AG08395 (cell line): ENCODE measurements at regions not wholly inside any gene's neighbourhood (a gene's known extent, or its start where the extent isn't known, plus 50 kb on each side); places are given as distances from the start of the nearest gene placed in this dataset.

ENCODE experiments used
- DNase-seq: peaks from one replicate; pipeline ENCODE4 v3.0.0; 2012; ENCODE audit warnings: mixed read lengths, low spot score

DNA sequence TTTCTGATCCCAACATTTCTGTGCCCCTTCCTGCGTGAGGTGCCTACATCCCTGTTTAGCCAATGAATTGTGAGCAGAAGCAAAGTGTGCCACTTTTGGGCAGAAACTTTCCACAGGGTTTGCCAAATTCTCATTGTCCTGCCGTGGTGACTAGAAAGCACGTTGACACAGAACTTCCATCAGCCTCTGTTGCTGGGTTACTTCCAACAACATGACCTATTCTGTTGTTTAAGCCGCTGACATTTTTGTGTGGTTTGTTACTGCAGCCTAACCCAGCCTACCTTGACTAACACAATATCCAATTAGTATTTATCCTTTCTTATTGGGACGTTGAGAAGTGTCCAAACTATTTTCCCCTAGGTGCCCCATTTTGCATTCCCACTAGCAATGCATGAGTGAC is 136.8 kb downstream of the URB2 start:
- no peak for DNase-seq

DNA sequence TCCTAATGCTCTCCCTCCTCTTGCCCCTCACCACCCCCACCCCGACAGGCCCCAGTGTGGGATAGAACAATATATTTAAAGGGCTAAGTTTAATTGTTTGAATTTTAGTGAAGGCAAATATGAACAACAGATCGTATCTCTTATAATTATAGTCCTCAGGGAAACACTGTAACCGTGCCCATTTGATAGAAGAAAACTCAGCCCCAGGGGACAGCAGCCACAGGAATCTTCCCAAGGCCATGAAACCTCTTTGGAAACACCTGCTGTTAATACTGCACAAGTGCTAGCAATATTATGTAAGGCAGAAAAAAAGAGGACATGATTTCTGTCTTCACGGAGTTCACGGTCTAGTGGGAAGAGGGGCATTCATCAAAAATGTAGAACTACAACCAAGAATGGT is 142.2 kb downstream of the URB2 start:
- no peak for DNase-seq

DNA sequence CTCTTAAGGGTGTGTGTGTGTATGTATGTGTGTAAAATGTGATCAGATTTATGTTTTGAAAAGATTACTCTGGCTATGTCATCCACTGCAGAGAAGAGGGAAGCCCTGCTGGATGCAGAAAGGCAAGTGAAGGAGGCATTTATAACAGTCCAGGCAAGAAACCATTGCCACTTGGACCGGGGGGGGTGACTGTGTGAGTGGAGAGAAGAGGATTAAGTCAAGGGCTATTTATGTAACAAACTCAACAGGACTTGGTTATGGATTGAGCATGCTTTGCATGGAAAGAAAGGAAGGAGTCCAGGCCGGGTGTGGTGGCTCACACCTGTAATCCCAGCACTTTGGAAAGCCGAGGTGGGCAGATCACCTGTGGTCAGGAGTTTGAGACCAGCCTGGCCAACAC is 143.0 kb downstream of the URB2 start:
- no peak for DNase-seq

DNA sequence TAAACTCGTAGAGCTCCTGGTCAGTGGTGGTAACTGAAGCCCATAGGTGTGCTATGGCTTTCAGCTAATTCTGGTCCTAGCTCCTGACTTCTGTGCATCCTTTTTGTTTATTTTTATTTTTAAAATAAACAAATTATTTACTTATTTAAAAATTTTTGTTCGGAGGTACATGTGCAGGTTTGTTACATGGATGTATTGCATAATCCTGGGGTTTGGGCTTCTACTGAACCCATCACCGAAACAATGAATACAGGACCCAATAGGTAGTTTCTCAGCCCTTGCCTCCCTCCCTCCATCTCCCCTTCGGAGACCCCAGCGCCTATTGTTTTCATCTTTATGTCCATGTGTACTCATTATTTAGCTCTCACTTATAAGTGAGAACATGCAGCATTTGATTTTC is 143.8 kb downstream of the URB2 start:
- DNase-seq = no peak

DNA sequence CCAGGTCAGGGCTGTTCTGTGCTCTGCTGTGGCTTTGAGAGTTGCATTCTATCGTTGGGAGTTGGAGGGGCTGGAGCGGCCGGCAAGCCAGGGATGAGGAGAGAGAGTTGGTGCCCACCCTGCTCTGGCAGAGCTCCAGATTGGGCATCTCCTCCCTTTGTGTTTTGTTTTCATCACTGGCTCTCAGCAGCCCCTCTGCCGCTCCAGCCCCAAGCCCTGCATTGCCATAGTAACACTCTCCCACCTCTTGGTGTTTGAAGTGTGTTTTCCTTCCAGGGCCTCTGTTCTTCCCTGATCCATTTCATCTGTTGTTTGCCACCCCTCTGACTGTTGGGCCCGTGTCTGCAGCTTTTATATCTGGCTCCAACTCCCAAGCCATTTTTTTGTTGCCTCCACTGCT is 152.7 kb downstream of the URB2 start:
- no peak for DNase-seq

DNA sequence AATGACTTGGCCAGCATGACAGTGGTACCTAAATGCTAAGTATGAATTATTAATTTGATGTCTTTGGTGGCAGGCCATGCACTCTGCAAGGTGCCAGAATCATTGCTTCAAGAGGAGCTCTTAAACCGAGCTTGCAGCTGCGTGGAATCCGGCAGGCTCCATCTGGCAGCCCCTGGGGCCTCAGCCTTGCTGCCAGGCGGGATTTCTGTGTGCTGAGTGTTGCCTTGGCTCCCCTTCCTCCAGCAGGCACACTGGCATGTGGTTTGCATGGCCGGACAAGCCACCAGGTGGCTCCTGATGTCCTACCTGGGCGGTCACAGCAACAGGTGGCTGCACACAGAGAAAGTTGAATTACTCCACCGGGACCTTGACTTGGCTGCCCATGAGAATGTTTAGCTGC is 155.4 kb downstream of the URB2 start:
- DNase-seq = no peak

DNA sequence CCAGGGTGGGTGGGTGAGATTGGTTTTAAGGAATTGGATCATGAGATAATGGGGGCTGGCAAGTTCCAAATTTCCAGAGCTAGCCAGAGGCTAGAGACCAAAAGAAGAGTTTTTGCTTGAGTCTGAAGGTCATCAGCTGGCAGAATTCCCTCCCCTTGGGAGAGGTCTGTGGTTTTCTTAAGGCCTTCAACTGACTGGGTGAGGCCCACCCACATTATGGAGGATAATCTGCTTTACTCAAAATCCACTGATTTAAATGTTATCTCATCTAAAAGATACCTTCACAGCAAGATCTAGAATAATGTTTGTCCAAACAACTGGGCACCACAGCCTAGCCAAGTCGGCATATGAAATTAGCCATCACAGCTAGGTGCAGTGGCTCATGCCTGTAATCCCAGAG is 156.4 kb downstream of the URB2 start:
- DNase-seq = no peak

DNA sequence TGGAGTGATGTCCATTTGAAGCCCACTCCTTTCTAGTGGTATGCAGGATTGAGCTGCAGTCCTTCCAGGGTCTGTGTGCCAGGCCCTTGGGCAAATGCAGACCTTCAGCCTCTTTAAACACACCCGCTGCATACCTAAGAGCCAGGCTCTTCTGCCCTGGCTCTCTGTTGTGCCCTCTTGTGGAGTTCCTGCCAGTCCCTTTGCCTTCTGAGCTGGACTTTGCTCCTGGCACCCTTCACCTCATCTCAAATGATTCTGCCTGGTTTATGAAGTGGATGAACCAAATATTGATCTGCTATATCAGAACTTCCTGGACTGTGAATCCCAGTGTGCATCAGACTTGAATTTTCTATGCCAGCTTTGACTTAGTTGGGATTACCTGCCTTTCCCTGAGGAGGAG is 158.8 kb downstream of the URB2 start:
- DNase-seq = no peak

DNA sequence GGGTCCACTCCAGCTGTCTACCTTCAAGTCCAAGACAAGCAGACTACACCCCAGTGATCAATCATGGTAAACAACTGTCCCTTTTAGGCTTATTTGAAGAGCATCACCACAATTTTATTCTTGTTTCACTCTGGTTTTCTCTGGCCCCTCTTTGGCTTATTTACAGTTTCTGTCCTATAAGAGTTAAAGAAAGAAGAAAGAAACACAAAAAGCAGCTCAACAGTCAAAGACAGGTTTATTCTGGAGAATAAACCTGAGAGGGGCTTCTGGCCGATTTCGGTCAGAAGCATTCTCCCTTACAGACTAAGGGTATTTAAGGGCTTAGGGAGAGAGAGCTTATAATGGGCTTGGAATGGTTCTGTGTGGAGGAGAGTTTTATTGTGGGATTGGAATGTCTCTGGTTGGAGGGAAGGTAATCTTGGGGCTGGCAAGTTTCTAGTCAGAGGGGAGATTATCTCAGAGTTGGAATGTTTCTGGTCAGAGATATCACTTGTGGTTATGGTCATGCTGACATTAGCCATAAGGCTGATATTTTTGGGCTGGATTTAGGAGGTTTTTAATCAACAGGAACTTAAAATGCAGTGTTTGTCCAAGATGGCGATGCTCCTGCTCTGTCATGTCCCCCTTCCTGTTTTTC is 161.0 kb downstream of the URB2 start:
- no peak for DNase-seq

DNA sequence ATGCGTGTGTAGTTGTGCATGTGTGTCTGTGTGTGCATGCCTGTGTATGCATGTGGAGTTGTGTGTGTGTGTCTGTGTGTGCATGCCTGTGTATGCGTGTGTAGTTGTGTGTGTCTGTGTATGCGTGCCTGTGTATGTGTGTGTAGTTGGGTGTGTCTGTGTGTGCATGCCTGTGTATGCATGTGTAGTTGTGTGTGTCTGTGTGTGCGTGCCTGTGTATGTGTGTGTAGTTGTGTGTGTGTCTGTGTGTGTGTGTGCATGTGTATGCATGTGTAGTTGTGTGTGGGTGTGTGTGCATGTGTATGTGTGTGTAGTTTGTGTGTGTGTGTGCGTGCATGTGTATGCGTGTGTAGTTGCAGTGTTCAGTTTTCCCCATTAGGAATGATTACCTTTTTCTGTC is 162.0 kb downstream of the URB2 start:
- no peak for DNase-seq

DNA sequence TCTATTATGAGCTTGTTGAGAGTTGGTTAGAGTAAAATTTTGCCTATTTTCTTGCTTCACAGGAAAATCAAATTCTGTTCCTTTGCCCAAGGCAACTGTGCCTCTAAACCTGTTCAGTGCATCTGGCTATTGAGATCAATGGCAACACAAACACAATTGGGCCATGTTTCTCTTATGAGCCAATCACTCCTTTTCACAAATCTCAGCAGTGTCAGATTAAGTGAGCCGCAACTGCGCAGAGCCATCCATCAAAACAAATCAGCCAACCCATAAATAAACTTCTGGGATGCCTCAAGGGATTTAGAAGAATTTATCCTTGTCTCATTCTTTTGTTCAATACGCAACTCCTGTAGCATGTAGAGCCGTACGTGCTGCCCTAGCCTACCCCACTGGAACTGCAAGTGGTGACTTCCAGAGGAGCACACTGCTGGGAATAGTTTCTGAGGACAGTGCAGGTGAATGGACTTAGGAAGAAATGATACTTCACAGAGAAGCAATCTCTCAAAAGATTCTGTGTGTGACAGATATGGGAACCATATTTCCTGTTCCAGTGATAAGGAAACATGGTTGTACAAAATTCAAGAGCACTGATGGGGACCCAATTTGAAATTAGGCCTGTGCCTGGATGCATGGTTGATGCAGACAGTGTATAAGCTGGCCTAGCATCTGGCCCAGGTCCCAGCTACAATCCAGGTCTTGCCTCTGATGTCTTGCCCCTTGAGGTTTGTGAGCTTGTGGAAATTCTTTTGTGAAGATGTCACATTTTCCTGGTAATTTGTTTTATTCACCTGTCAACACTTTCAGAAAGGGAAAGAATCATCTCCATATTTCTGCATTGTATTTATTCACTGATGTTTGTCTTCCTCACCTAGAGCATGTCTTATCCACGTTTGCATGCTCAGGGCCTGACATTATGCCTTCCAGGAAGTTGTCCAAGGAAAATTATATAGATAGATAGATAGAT is 166.2 kb downstream of the URB2 start:
- DNase-seq = no peak

DNA sequence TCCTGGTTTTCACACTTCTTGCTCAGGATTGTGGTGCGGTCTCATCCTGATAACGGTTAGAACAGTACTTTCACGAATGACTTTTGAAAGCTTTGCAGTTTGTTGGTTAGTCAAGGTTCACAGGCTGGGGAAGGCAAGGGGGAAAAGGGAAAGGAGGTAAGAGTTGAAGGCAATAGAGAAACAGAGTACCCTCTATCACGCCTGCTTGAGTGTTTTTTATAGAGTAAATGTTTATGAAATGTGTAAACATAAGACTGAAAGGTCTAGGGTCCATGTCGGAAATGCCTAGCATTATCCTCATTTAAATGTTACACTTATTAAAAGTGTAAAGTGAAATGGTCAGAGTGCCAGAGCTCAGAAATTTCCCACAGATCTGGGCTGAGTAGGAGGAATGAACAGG is 167.4 kb downstream of the URB2 start:
- no peak for DNase-seq

DNA sequence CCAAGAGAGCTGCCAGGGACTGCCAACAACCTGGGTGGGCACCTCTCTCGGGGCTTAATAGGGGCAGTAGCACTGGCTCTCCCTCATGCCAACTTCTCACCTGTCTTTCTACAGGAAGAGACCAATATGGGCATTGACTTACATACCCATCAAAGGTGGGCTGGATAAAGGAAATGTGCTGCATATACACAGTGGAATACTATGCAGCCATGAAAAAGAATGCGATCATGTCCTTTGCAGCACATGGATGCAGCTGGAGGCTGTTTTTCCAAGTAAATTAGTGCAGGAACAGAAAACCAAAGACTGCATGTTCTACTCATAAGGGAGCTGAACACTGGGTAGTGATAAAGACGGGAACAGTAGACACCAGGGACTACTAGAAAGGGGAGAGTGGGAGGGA is 172.5 kb downstream of the URB2 start:
- no peak for DNase-seq

DNA sequence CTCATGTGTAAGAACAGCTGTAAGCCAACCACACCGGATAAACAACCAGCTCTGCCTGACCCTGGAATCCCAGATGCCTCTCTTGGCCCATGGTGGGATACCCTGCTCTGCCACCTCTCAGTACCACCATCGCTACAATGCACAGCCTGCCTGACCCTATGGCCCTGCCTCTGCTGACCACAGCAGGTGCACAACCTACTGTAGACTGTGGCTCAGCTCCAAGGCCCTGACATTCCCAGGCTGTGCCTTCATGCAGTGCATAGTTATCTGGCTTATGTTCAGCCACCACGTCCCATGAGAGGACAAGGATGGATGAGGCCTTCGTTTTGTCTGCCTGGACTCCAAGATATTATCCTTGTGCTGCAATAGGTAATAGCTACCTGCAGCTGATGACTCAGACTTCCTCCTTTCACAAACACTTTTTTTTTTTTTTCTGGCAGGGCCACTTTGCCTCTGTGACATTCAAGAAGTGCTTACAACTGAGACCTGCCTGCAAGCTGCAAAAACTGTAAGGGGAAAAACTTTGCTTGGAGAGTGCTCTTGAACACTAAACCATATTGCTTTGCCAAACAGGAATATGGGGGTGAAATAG is 177.7 kb downstream of the URB2 start:
- no peak for DNase-seq

DNA sequence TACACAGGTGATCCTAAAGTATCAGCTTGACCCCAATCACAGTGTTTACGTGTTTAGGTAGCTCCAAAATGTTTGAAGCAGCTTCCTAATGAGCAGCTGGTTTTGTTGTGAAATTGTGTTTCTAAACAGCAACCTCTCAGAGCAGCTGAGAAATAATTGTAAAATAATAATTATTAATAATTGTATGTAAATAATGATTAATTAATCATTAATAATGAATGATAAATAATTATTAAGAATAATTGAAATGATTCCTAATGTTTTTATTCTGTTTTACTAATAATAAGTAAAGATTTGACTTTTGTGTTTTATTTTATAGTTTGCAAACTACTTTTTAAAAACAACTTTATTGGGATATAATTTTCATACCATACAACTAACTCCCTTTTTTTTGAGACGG is 182.2 kb downstream of the URB2 start:
- DNase-seq = no peak

DNA sequence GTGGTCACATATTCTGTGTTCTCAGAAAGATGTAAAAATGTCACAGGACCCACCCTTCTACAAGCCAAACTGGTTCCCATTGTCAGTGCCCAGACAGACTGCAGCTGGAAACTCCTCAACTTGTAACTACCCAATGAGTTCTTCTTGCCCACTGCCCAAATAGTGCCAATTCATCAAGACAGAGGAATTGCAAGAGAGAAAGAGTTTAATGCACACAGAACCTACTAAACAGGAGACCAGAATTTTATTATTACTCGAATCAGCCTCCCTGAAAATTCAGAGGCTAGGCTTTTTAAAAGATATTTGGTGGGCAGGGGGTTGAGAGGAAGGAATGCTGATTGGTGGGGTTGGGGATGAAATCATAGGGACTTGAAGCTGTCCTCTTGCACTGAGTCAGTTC is 184.1 kb downstream of the URB2 start:
- no peak for DNase-seq

DNA sequence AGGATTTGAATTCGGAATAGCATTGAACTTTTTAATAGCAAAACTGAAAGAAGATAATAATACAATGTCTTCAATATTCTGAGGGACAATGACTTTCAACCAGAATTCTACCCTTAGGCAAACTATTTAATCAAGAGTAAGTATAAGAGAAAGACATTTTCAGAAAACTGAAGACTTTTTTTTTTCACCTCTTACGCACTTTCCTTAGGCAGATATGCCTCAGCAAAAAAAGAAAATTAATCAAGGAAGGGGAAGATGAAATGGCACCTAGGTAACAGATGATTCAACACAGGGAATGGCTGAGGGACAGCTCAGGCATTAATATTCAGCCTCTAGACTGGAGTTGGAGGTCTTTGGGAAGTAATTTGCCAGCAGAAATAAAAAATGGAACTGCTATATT is 184.9 kb downstream of the URB2 start:
- no peak for DNase-seq

DNA sequence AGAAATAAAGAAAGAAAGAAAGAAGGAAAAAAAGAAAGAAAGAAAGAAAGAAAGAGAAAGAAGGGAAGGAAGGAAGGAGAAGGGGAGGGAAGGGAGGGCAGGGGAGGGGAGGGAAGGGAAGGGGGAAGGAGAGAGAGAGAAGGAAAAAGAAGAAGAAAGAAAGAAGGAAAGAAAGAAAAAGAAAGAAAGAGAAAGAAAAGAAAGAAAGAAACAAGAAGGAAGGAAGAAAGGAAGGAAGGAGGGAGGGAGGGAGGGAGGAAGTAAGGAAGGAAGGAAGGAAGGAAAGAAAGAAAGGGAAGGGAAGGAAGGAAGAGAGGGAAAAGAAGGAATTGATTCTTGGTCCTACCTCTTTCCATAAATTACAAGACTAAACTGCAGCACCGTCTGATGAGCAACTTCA is 186.1 kb downstream of the URB2 start:
- DNase-seq = no peak

DNA sequence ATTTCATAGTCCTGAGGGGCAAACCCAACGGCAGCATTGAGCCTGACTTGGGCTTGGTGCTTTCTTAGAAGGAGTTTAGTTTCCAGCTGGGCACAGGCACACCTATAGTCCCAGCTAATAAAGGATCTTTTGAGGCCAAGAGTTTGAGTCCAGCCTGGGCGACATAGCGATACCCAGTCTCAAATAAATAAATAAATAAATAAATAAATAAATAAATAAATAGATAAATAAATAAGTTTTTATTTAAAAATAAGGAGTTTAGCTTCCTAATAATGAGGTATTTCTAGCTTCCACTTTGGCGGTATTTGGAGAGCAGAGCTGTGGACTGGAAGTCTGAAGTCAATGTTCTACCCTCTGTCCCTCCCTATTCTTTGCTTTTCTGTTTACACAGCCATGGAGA is 186.6 kb downstream of the URB2 start:
- no peak for DNase-seq

DNA sequence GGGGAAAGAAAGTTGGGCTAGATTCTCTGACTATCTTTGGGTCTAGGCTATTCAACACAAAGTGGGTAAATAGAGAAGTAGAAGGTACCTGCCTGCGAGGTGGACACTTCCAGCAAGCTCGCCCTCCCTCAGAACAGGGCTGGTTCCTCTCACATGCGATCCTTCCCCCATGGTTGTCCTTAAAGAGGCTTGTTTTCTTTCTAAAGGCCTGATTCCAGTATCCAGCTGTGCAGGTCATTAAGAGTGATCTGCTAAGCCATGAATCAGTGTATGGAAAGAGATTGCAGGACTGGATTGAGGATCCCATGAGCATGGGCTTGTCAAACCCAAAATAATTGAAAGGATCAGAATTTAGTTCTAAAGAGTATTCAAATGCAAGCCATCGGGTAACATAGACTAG is 189.0 kb downstream of the URB2 start:
- no peak for DNase-seq

DNA sequence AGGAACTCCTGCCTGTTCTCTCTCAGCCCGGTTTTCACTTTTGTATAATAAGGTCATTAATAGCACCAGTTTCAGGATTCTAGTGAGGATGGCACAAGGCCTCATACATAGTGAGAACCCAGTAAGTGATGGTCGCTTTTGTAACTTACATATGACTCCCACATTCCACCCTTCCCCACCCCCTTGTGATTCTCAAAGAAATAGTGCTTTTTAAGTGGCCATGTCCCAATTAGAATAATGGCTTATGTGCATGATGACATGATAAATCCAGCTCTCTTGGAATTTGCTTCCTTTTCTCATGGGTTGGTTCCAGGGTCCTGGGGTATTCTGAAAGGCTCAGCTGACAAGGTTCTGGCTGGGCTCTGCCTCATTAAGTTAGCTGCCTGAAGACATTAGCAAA is 189.9 kb downstream of the URB2 start:
- no peak for DNase-seq

DNA sequence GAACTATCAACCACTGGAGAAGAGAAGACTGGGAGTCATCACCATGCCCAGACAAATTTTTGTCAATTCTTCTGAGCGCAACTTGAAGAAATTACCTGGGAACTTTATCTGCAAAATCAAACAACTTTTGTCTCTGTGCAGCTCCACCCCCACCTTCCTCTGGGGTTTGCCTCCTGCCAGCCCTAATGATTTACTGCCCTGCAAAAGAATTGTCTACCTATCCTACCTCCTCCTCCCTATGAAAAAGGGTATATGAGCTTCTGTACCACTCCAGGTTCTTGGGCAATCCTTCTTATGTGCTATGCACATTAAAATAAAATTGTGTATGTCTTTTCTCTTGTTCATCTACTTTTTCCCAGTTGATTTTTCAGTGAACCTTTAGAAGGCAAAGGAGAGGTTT is 191.9 kb downstream of the URB2 start:
- DNase-seq = no peak

DNA sequence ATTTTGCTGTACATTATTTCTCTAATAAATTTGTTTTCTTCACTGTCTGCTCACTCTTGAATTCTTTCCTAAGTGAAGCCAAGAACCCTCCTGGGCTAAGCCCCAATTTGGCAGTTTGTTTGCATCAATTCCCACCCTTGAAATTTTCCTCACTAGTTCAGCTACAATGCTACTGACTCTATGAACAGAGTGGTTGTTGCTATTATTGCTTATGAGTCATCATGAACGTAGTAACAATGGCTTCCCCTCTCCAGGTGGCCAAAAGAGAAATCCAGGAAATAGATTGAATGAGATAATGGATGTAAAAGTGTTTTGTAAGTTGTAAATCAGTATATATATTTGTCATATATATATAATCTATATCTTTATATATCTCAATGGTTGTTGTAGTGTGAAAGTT is 193.0 kb downstream of the URB2 start:
- DNase-seq = no peak
